GM06990 (cell line): ENCODE measurements at regions not wholly inside any gene's neighbourhood (a gene's known extent, or its start where the extent isn't known, plus 50 kb on each side); places are given as distances from the start of the nearest gene placed in this dataset.

Experiments
- DNase-seq: peaks from one replicate; pipeline ENCODE4 v3.0.0-alpha.2; 2011; ENCODE audit not compliant: insufficient read length; ENCODE audit errors: extremely low read depth
- H3K27me3 ChIP-seq: replicated peaks from 2 replicates; pipeline ENCODE4 v1.6.0; 2011; ENCODE audit warnings: low read length; ENCODE audit not compliant: control insufficient read depth, insufficient read depth
- H3K36me3 ChIP-seq: 2 replicates; pipeline ENCODE4 v1.5.1; 2011; ENCODE audit warnings: low read length; ENCODE audit not compliant: control insufficient read depth, insufficient read depth
- H3K4me3 ChIP-seq: replicated peaks from 2 replicates; pipeline ENCODE4 v1.5.1; 2011; ENCODE audit warnings: low read depth, mild to moderate bottlenecking, control low read depth, low read length
- TF ChIP-seq, protein P1 (sequence below): IDR thresholded peaks from 2 replicates; pipeline ENCODE4 v1.5.1; 2011; ENCODE audit warnings: low read length, control low read depth, mild to moderate bottlenecking, inconsistent platforms; ENCODE audit not compliant: insufficient read depth, poor library complexity, severe bottlenecking

DNA sequence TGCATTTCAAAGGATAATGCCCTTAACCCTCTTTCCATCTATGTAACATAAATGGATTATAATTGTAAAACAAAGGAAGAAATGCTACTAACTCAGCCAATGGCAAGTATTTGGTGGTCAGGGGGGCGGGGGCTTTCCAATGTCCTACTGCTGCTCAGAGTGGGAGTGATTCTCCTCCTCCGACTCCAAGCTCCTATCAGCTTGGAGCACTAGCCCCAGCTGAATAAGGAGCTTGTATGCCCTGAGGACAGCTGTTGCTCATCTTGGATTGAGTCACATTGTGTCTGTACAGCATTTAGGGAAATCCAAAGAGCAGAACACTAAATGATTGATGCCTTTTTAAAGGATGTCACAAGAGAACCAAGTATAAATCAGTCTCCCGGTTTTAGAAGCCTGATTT lies 105.6 kb upstream of the ZNF521 start:
- no peak overlapping the region for H3K4me3 ChIP-seq
- TF ChIP-seq, protein P1, sequence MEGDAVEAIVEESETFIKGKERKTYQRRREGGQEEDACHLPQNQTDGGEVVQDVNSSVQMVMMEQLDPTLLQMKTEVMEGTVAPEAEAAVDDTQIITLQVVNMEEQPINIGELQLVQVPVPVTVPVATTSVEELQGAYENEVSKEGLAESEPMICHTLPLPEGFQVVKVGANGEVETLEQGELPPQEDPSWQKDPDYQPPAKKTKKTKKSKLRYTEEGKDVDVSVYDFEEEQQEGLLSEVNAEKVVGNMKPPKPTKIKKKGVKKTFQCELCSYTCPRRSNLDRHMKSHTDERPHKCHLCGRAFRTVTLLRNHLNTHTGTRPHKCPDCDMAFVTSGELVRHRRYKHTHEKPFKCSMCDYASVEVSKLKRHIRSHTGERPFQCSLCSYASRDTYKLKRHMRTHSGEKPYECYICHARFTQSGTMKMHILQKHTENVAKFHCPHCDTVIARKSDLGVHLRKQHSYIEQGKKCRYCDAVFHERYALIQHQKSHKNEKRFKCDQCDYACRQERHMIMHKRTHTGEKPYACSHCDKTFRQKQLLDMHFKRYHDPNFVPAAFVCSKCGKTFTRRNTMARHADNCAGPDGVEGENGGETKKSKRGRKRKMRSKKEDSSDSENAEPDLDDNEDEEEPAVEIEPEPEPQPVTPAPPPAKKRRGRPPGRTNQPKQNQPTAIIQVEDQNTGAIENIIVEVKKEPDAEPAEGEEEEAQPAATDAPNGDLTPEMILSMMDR: no peak
- H3K27me3 ChIP-seq: no peaks in the 10 kb centered on the region; the same call in 1 of the 2 replicates
- DNase-seq: no peak
- no peaks in the 10 kb centered on the region for H3K36me3 ChIP-seq

DNA sequence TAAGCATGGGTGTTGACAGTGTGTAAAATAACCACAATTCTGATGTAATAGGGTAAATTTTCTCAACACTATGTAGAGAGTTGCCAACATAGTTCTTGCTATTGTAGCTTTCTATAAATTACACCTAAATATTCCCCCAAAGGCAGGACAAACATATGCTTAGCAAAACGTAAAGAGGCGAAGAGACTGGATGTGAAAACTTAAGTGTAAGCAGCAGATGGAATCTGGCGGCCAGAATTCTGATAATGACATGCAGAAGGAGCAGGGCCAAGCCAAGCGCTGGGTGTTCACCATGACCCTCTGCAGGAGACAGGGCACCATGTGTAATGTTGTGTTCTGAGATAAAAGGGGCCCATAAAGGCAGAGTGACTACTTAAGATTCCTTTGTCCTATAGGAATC lies 105.2 kb upstream of the ZNF521 start:
- no peak overlapping the region for H3K4me3 ChIP-seq
- TF ChIP-seq, protein P1: no peak

DNA sequence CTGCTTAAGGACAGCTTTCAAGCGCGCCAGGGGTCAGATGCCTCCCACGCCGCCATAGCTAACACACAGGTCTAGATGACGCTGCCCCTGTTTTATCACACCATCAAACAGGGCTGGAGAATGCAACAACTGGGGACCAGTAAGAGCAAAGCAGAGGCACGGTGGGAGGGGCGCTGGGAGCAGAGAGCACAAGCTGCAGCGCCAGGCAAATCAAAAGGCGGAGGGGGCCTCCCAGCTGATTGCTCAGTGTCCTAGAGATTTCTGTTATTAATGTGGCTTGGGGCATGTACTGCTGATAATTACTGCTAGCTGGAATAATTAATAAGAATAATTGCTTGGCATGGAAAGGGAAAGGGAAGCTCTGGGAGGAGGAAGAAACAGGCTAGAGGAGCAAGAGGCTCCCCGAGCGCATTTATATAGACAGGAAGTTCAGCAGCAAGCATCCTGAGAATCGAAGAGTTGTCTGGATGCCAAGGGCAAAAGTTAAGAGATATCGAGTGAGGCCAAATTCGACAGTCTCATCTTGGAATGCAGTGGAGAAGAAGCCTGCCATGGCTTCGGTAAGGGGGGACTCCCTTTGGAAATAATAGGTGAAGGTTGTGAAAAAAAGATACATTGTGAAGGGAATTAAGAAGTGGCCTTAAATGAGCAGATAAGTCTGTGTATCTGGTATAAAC lies 104.5 kb upstream of the ZNF521 start:
- H3K36me3 ChIP-seq: no peaks in the 10 kb centered on the region

More for the DNA sequence above, 105.2 kb upstream of the ZNF521 start:
- no peaks in the 10 kb centered on the region; the same call in 1 of the 2 replicates for H3K27me3 ChIP-seq
- DNase-seq: no peak
- no peaks in the 10 kb centered on the region for H3K36me3 ChIP-seq

DNA sequence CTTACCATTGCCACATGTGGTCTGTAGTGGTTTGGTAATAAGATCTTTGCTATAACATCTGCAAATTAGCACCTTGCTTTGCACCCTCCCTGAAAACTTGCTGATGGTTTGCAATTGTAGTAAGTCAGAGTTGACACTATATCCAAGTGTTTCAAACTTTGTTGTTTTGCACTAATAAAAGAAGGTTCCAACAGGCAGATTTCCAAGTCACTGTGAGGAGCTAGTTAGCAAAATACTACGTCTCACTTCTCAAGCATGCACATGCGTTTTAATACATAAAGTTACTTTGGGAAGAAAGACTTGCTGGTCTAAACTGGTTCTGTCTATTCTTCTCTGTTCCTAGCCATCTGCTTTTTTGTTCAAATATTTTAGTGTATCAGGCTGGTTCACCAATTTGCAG lies 103.7 kb upstream of the ZNF521 start:
- Histone ChIP-seq H3K36me3 (no peaks in the 10 kb centered on the region), H3K4me3 (no peak overlapping the region), H3K27me3 (no peaks in the 10 kb centered on the region; the same call in 1 of the 2 replicates)
- no peak for DNase-seq
- TF ChIP-seq, protein P1: no peak

More for the DNA sequence above, 104.5 kb upstream of the ZNF521 start:
- DNase-seq: no peak
- no peak overlapping the region for H3K4me3 ChIP-seq
- TF ChIP-seq, protein P1: no peak
- no peaks in the 10 kb centered on the region; the same call in 1 of the 2 replicates for H3K27me3 ChIP-seq

DNA sequence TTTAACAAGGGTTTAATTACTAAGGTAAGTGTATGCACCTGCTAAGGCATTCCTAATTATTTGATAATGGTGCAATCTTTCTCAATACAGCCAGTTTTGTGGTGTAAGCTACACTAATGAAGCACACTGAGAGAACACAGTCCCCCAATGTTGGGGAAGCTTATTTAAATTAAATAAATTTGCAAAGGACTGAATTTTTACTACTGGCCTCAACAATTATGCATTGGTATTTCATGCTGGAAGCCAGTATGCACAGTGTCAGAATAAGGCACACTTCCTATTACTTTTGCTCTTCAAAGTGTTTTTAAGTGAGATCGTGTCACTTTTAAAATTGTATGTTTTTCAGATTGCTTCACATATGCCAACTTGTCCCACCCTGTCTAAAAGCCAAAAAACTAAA lies 103.2 kb upstream of the ZNF521 start:
- Histone ChIP-seq H3K36me3 (no peaks in the 10 kb centered on the region), H3K27me3 (no peaks in the 10 kb centered on the region; the same call in 1 of the 2 replicates), H3K4me3 (no peak overlapping the region)
- TF ChIP-seq, protein P1: no peak
- no peak for DNase-seq

DNA sequence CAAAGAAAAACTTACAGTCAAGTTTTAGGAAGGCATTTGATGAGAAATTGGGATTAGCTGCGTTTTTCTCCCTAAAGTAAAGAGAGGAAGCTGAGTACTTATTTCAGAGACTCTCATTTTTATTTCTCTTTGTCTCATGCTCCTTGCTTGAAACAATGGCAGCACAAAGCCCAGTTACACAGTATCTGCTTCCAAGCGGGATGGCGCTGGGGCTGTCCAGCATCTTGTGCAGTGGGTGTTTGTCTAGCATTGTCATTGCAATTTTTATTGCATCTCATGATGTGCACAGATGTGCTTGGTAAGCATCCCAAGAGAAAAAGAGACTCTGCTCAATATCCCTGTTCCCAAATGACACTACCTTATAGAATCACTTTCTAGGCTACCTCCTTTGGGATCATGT lies 102.8 kb upstream of the ZNF521 start:
- DNase-seq: no peak
- H3K36me3 ChIP-seq: no peaks in the 10 kb centered on the region
- no peaks in the 10 kb centered on the region; the same call in 1 of the 2 replicates for H3K27me3 ChIP-seq
- no peak overlapping the region for H3K4me3 ChIP-seq
- TF ChIP-seq, protein P1: no peak
